HG02610 (cell line): ENCODE measurements at regions not wholly inside any gene's neighbourhood (a gene's known extent, or its start where the extent isn't known, plus 50 kb on each side); places are given as distances from the start of the nearest gene placed in this dataset.
"Not testable (repeated sequence)": the region's sequence is repeated elsewhere in the genome, so short reads cannot be mapped to it uniquely, and the experiment has no call there.

Experiments used
- ATAC-seq: cut with Tn5 transposase; IDR thresholded peaks from one replicate; pipeline ENCODE4 v1.9.1; 2021; ENCODE audit warnings: mild to moderate bottlenecking, moderate library complexity; ENCODE audit not compliant: unreplicated experiment

DNA sequence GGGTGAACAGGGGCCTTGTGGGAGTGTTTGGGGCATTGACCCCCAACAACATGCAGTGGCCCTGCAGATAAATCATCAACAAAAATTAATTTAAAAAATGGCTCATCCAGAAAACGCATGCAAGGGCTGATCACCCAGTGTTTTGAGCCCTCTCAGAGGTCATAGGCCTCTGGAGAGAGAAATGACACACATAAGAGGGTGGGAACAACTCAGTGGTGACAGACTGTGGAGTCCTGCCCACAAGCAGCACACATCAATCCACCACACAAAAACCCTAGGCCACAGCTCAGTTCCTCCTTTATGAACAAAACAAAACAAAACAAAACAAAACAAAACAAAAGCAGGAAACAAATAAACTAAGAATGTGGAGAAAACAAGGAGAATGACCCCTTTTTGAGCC, 351.7 kb upstream of the SPHKAP start:
- no peak for ATAC-seq

DNA sequence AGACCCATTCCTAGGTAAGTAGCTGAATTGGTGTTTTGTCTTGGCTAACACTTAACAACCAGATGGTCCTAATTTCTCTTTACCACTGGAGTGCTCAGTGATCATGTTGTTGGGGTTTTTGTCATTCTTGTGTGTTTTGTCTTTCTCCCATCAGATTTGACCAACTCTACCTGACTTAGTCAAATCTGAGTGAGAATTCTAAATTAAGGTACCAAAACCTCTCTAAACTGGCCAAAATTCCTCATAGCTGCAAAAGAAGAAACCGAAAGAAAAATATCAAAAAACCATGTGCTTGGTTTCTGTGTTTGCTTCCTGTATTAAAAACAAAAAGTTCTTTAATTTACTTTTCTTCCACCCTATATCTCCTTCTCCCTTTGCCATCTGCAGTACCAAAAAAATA, 350.7 kb upstream of the SPHKAP start:
- ATAC-seq = no peak

DNA sequence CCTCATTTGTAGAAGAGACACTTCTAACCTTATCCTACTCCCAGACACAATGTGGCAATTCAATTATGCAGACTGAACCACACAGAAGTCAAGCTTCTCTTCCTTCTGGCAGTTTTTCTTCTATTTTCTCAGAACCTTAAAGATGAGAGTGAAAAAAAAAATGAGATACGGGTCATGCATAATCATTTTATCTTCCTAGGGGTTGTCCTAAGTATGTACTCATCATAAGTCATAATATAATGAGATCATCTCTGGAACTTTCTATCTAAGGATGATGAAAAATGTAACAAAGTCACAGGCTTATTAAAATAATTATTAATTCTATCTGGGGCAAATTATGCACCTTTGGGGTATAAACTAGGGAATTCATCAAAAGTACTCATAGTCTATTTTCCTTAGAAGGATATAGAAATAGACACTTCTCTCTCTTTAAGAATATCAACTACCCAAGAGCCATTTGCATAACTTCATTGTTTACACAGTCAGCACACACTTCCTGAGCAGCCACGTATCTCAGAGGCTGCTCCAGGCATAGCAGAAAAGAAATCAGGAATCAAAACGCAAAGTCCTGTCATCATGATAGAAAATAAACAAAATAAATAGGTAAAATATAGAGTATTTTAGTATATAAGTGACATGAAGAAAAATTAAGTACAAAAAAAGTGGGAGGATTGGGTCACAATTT, 345.9 kb upstream of the SPHKAP start:
- ATAC-seq = no peak

DNA sequence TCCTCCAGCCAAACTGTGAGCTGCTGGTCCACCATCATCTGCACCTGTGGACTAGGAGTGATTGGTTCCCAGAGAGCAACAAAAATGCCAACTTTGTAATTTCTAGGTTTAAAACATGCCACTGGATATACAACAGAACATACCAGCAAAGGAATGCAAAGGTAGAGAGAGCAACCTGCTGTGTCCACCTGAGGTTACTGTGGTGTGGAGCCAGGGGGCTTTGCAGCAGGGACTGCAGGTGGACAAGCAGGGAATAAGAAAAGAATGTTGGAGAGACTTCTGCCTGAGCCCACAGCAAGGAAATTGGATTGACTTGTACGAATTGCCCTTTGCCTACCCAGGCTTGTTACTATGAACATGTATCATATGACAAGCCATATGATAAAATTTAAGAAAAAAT, 345.2 kb upstream of the SPHKAP start:
- ATAC-seq = no peak

DNA sequence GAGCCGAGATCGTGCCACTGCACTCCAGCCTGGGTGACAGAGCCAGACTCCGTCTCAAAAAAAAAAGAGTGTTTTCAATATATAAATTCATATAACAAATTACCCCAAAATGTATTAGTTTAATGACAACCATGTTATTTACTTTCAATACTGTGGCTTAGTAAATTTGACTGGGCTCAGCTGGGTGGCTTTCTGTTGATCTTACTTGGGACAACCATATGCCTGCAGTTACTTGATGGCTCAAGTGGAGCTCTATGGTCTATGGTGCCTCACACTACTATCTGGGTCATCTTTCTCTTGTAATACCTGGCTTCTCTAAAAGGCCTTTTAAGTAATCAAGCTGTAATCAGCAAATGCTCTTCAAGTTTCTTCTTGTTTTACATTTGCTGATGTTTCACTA, 341.5 kb upstream of the SPHKAP start:
- ATAC-seq = no peak

DNA sequence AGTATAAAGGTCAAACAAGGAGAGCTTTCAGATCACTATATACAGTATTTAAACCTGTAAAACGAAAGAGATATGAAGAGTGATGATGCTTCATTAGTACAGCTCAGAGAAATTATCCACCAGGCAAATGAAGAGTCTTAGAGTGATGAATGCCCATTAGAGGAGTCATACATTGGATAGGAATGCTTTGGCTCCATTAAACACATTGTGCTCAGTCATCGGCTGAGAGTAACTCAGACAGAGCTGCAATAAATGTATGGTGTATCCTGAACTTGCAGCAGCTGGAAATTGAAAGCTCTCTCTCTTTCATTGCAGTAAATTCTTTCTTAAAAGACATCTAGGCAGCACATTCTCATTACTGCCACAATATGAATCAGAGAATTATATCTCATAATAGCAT, 340.8 kb upstream of the SPHKAP start:
- ATAC-seq = no peak

DNA sequence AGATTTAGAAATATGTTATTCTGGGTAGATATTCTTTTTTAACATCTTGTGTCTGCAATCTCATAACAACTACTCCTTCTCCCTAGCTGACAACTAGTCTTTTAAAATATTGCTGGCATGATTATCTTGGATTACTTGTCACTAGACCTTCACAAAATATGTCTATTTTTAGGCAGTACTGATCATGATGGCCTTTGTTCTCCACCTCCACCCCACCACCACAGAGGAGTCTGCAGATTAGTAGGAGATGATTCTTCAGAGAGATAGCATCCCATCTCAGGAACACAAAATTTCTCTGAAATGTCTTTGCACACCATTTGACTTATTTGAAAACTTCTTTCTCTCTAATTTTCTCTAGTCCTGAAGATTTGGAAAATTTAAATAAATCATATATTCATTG, 338.1 kb upstream of the SPHKAP start:
- ATAC-seq = no peak

DNA sequence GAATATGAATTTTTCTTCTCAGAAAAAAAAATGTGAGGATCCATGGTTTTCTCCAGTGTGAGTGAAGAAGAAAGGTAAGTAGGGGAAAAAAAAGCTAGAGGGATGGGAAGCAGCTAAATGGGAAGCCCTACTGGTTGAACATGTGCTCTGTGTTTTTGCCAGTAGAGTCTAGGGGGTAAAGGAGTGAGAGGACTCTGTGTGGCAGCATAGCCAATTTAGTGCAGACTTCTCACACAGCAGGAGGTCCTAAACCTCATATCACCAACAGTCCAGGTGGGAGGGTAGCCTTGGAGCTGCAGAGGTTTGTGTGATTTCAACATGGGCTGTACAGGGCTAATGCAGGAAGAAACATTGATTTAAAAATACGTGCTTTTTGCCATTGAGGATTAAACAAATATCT, 334.5 kb upstream of the SPHKAP start:
- ATAC-seq = no peak

DNA sequence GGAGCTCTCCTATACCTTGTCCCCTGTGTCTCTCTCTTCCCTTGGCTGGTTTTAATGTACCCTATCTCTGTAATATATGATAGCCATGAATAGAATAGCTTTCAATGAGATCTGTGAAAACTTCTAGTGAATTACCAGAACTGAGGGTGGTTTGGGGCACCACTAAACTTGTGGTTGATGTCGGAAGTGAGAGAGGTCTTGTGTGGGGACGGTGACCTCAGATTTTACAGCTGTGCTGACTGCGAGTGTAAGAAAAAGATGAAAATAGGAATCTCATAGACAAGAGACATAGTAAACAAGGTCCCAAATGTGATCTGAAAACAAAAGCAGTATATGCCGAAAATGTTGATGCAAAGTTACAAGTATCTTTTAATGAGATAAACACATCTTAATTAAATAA, 332.0 kb upstream of the SPHKAP start:
- ATAC-seq = not testable (repeated sequence)

DNA sequence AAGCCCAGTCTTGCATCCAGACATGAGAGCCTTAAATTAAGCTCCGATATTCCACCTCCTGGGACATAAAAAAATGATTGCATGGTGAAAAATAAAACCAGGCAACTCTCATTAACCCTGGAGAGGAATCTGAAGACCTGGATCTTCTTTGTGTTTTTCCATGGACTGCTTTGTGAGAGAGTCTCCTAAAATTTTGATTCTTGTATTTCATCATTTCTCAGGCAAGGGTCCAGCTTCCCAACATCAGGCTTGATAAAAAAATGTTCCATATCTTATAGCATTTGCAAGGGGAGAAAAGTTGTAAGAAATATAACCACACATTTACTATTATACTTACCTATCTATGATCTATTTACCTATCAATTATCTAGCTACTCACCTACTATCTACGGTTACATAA, 327.5 kb upstream of the SPHKAP start:
- no peak for ATAC-seq

DNA sequence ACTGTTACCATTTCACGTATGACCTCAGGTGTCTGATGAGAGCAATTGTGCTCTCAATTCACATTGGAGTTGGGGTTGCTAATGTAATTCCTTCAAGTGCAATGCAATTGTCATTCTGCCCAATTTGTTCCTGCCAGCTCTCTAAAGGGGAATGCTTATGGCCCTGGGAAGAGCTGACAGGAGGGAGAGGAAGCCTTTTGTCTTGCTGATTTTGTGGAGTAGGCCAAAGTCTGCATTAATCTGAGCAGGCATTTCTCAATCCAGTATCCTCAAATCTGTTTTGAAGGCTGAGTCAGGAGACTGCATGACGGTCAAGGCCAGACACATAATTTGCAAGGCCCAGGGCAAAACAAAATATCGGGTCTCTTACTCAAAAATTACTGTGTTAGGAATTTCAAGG, 326.4 kb upstream of the SPHKAP start:
- no peak for ATAC-seq

DNA sequence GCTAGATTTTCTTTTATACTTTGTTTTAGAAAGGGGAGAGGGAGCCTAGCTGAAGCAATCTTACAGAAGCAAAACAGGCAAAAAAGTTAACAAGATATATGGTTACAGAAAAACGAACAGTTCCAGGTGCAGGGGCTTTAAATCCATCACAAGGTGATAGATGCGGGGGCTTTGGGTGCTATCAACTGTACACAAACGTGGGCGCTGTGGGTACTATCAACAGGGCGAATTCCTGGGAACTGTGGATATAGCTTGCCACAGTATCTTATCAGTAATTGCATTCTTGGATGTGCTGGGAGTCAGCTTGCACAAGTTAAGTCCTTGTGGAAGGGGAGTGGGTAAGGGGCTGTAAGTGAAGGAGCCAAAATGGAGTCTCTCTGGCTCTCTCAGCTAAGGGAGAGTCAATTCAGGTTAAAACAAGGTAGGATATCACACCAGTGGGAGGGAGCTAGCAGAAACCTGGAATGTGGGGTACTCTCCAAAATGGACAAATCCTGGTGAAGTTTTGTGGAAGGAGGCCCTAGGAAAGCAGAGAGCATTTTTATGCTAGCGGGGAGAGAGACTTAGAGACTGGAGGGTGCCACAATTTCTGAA, 325.8 kb upstream of the SPHKAP start:
- ATAC-seq = no peak

DNA sequence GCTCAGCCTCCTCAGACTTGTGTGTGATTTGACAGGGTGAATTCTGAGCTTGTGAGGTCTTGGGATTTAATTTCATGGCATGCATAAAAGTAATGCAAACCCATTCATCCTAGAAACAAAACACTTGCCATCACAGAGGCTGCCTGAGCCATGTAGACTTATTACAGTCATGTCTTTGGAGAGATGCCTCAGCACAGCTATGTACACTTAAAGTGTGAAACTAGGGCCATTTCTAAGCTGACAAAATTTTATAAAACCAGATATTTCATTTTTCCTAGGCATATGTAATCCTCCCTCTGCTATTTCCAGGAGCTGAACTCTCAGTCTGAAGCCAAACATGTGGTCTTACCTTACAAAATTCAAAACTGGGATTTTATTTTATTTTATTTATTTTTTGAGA, 322.2 kb upstream of the SPHKAP start:
- no peak for ATAC-seq

DNA sequence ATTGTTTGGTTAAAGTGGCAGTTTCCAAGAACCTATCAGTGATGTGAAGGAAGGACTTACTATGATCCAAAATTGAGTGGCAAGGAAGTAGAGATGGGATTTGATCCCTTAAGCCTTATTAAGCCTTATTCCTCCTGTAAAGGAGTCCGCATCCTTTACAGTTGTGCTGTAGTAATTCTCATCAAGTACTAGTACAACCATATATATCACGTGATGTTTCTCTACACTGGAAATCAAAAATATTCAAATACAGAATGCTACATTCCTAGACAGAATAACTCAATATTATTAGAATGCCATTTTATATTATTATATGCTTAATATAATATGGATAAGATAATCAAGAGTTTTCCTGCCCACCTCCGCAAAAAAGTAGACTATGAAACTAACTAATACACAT, 312.4 kb upstream of the SPHKAP start:
- ATAC-seq = no peak

DNA sequence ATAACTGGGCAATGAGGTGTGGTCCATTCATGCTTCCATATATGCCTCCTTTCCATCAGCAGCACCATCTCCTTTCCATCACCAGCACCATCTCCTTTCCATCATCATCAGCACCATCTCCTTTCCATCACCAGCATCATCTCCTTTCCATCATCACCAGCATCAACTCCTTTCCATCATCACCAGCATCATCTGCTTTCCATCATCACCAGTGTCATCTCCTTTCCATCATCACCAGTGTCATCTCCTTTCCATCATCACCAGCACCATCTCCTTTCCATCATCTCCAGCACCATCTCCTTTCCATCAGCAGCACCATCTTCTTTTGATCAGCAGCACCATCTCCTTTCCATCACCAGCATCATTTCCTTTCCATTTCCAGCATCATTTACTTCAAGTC, 297.5 kb upstream of the SPHKAP start:
- ATAC-seq = no peak

DNA sequence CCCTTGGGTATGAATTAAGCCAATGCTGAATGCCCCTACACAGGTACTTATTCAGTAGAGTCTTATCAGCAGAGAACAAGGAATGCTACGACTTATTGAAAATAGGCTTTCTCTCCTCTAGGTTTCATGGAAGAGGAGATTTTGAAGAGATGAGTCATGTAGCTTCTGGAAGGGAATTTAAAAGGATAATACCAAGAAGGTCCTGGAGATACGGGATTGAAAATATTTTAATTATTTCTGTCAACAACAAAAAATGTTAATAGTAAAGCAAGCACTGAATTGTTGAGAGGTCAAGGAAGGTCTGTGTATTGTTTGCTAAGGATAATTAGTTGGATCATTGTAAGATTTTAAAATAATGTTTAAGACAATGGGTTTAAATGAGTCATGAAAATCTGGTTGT, 293.0 kb upstream of the SPHKAP start:
- no peak for ATAC-seq

DNA sequence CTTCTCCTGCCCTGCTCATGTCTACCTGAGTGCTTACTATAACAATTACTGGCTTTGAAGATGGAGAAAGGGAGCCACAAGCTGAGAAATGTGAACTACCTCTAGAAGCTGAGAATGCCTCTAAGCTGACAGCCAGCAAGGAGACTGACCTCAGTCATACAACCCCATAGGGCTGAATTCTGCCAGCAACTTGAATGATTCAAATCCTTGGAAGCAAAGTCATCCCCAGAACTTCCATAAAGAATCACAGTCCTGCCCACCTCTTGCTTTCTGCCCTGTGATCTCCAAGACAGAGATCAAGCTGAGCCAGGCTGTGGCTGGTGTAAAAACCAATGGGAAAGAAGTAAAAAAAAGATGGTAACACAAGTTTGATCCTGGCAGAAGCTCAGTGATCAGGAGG, 288.2 kb upstream of the SPHKAP start:
- ATAC-seq = no peak

DNA sequence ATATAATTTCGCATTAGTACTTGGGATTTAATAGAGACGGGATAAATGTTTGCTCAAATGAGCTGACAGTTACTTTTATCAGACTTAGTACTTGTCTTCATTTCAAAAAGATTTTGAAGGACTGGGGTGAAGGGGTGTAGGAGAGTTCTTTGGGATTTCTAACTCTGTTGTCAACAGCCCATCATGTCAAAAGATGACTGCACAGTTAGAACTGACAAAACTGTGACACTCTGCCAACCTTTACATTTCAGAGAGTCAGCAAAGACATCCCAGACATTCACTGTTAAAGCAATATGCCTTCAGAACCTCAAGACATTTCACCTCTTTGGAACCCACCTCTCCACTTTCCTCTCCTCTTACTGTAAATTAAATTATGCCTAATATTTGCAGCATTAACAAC, 285.4 kb upstream of the SPHKAP start:
- ATAC-seq = no peak

DNA sequence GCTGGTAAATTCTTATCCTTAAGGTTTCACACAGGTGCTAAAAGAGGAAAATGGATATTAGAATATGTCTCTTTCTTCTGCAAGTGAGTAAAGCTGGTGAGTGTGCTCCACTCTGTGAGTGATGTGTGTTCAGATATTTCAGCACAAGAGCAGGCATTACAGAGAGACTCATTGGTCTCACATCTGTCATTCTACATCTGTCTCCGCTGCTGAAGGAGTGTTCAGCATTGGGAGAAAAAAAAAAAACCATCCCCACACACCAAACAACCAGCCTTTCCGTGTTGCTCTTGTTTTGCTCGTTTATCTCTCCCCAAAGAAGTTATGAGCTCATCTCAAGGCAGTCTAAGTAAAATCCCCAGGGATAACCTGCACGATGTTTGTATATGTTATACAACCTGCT, 283.9 kb upstream of the SPHKAP start:
- ATAC-seq = no peak

DNA sequence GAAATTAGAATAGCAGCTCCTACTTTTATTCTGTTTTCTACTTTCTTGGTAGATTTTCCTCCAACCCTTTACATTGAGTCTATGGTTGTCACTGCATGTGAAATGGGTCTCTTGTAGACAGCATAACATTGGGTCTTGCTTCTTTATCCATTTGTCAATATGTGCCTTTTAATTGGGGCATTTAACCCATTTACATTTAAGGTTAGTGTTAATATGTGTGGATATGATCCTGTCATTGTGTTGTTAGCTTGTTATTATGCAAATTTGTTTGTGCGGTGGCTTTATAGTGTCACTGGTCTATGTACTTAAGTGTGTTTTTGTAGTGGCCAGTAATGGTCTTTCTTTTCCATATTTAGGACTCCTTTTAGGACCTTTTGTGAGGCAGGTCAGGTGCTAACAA, 276.9 kb upstream of the SPHKAP start:
- no peak for ATAC-seq

DNA sequence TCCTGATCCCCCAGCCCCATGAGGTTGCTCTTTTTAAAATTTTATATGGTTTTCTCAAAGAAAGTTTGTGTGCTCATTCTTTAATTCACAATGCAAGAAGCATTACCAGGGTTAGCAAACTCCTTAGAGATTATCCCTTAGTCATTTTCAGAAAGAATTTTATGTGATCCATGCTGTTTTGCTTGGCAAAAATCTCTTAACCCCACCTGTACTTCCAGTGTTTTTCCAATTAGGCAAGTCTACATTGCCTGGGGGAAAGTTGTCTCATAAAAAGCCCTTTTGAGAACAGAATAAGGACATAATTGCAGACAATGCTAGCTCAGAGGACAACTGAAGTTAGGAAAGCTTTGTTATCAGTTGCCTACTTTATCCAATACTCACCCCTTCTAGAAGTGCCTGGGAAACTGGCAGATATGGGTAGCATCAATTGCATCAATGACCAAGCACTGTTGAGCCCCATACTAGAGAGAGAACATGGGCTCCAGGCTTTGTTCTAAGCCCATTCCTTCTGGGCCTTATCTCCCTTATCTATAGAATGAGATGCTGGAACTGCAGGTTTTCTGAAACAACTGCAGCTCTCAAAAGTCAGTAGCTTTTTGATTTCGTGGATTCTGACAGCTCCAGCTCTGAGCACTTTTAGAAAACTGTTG, 265.9 kb upstream of the SPHKAP start:
- ATAC-seq = no peak

DNA sequence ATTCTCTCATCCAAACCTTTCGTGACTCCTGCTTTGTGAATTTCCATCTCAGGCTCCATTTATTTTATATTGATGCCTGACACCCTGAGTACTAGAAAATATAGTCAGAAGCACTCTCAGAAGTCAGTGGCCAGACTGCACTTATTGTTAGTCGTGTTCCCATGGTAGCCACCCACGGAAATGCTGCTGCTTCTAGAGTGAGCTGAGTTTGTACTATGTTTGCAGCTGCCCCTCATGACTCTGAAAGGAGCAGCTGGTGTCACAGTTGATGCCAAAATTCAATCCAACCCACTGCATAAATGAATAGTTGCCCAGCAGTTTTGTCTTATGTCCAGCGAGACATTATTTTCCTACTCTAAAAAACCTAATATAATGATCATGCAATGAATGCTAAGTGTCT, 265.2 kb upstream of the SPHKAP start:
- ATAC-seq = no peak

DNA sequence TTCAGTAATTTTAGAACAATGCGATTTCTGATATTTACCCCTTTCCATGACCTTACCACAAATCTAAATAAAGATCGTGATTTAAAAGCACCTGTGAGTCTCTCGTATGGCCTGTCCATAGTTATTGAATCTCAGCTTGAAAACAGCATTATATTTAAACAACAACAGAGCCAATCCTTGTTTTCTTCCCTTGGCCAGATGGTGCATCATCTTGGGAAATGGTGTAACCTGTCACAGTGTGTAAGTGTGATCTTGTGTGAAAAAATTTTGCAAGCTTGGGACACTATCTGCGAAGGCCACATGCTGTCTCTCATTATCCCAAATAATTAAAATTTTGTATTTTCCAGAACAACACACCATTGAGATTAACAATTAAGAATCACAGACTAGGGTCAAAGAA, 262.7 kb upstream of the SPHKAP start:
- no peak for ATAC-seq
